Ishikawa (cell line): ENCODE measurements at regions not wholly inside any gene's neighbourhood (a gene's known extent, or its start where the extent isn't known, plus 50 kb on each side); places are given as distances from the start of the nearest gene placed in this dataset.

Source experiments
- EP300 ChIP-seq: IDR thresholded peaks from 2 replicates; pipeline ENCODE4 v1.6.1; 2012; ENCODE audit warnings: borderline replicate concordance
- MAX ChIP-seq: IDR thresholded peaks from 2 replicates; pipeline ENCODE4 v1.6.1; 2012
- RAD21 ChIP-seq: IDR thresholded peaks from 2 replicates; pipeline ENCODE4 v1.6.1; 2012; ENCODE audit warnings: low read depth
- TAF1 ChIP-seq: IDR thresholded peaks from 2 replicates; pipeline ENCODE4 v1.6.1; 2012; ENCODE audit warnings: low read depth, mild to moderate bottlenecking
- TCF12 ChIP-seq: IDR thresholded peaks from 2 replicates; pipeline ENCODE4 v1.6.1; 2012; ENCODE audit warnings: low read depth

DNA sequence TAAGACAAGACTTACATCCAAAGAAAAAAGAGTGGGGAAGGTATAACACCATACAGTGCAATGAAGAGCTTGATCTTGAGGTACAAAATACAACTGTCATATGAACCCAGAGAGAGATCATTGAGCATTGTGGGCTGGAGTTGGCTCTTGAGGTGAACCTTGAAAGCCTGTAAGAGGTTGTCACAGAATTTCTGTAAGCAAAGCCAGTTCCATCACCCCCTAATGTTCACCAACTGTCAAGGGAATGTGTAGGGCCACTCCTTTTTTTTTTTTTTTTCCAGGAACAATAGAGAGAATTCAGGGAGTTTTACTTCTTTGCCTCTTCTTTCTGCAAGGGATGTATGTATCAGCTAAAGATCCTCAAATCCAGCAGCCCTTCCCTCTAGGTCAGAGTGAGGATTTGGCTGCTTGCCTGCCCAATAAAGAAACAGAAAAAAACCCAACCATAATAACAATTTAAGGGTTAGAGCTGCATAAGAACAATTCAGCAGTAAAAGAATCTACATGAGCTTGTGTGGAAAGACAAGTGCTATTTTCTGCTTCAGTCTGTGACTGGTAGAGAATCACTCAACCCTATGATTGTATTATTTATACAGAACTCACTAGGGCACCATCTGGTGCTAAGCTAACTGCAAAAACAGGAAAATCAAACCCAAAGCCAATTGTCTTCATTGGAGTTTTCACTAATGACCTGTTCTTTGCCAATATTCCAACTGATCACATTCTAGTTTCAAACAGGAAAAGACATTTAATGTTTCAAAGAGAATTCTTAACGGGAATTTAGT, 217.5 kb upstream of the TEX13C start:
- no peak for TF ChIP-seq TAF1
- TF ChIP-seq TCF12, result no peak
- no peak for TF ChIP-seq EP300
- no peak for TF ChIP-seq MAX
- TF ChIP-seq RAD21, result no peak
